22Rv1 (cell line): ENCODE measurements at regions not wholly inside any gene's neighbourhood (a gene's known extent, or its start where the extent isn't known, plus 50 kb on each side); places are given as distances from the start of the nearest gene placed in this dataset.
"Not testable (repeated sequence)": the region's sequence is repeated elsewhere in the genome, so short reads cannot be mapped to it uniquely, and the experiment has no call there.

Experiments used
- H3K27ac ChIP-seq: fragments of 450-650 bp; 2 replicates; pipeline ENCODE4 v1.5.1; 2017
- CTCF ChIP-seq: fragments of 450-650 bp; IDR thresholded peaks from 2 replicates; pipeline ENCODE4 v1.5.1; 2017; ENCODE audit warnings: mild to moderate bottlenecking
- ZFX ChIP-seq: fragments of 450-650 bp; IDR thresholded peaks from 2 replicates; pipeline ENCODE4 v1.6.1; 2017; ENCODE audit warnings: antibody characterized with exemption, borderline replicate concordance

- no peak overlapping the region for H3K27ac ChIP-seq
- no peak for TF ChIP-seq CTCF
- no peak for TF ChIP-seq ZFX
These were observed 119.4 kb upstream of the CXADR start for GRCh38 chr21:17393413-17393812.

GRCh38 chr21:17396948-17397347 lies 115.9 kb upstream of the CXADR start:
- no peak overlapping the region for H3K27ac ChIP-seq
- TF ChIP-seq ZFX (no peak), CTCF (no peak)

GRCh38 chr21:17397703-17398102 lies 115.1 kb upstream of the CXADR start:
- TF ChIP-seq ZFX (no peak), CTCF (no peak)
- no peak overlapping the region for H3K27ac ChIP-seq

- H3K27ac ChIP-seq: not testable (repeated sequence)
These were observed 113.9 kb upstream of the CXADR start for GRCh38 chr21:17398954-17399353.

GRCh38 chr21:17402937-17403336 lies 109.9 kb upstream of the CXADR start:
- no peak overlapping the region for H3K27ac ChIP-seq
- TF ChIP-seq CTCF: no peak
- no peak for TF ChIP-seq ZFX

- no peak overlapping the region for H3K27ac ChIP-seq
- TF ChIP-seq ZFX (no peak), CTCF (no peak)
These were observed 106.6 kb upstream of the CXADR start for GRCh38 chr21:17406202-17406601.

GRCh38 chr21:17414766-17415165 lies 98.1 kb upstream of the CXADR start:
- no peak for TF ChIP-seq CTCF
- TF ChIP-seq ZFX: no peak
- H3K27ac ChIP-seq: no peak overlapping the region

GRCh38 chr21:17416139-17416538 lies 96.7 kb upstream of the CXADR start:
- TF ChIP-seq CTCF (no peak), ZFX (no peak)
- H3K27ac ChIP-seq: no peak overlapping the region
